ENCODE measurements at regions not wholly inside any gene's neighbourhood (a gene's known extent, or its start where the extent isn't known, plus 50 kb on each side); places are given as distances from the start of the nearest gene placed in this dataset.

DNA sequence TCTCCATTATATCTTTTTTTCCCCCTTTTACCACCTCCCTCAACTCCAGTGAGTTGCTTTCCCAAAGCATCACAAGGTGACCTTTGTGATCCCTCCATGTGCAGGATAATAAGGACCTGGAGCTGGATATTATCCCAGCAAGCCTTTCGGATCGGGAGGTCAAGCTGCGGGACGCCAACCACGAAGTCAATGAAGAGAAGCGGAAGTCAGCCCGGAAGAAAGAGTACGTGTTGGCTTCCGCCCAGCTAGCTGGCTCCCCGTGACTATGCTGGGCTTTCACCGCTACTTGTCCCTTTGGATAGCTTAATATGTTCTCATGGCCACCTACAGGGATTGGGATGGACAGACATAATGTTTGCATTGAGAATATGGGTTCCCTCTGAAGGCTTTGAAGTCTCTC lies 273.7 kb upstream of the UMPS start:
- Histone ChIP-seq H3K27ac (ENCODE audit: low read depth, low read length) (no peak overlapping the region), H3K4me1 (ENCODE audit: control insufficient read depth, insufficient read depth, low read length) (no peaks in the 10 kb centered on the region), H3K4me3 (ENCODE audit: low read depth, low read length) (no peak overlapping the region), H3K36me3 (ENCODE audit: control insufficient read depth, insufficient read depth, low read length) (no peaks in the 10 kb centered on the region), H3K9me3 (ENCODE audit: control insufficient read depth, insufficient read depth, low read length) (no peaks in the 10 kb centered on the region), H3K27me3 (ENCODE audit: control insufficient read depth, insufficient read depth, low read length) (no peaks in the 10 kb centered on the region)
- peak in 1 of 6 donors; percentile 28 for DNase-seq (ENCODE audit: low read depth in 4 of 6, low spot score in 6 of 6)
- 75% methylated on average over 10 of the region's 11 CpGs for WGBS (ENCODE audit: insufficient coverage)

DNA sequence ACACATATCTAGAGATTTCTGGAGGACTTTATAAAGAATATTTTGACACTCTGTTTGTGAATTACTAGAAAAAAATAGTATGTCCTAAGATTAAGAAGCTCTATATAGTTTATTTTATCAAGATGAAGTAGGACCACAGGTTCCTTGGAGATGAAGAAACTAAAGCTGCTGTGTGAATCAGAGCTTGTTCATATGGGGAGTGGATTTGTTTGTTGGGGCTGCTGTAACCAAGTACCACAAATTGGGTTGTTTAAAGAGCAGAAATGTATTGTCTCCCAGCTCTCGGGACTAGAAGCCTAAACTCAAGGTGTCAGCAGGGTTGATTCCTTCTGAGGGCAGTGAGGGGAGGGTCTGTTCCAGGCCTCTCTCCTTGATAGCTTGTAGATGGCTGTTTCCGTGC lies 270.6 kb upstream of the UMPS start:
- WGBS (ENCODE audit: insufficient coverage), result 64% methylated on average over 1 of the region's 2 CpGs
- Histone ChIP-seq H3K9me3 (ENCODE audit: control insufficient read depth, insufficient read depth, low read length) (no peaks in the 10 kb centered on the region), H3K27ac (ENCODE audit: low read depth, low read length) (no peak overlapping the region), H3K36me3 (ENCODE audit: control insufficient read depth, insufficient read depth, low read length) (no peaks in the 10 kb centered on the region), H3K4me3 (ENCODE audit: low read depth, low read length) (no peak overlapping the region), H3K27me3 (ENCODE audit: control insufficient read depth, insufficient read depth, low read length) (no peaks in the 10 kb centered on the region), H3K4me1 (ENCODE audit: control insufficient read depth, insufficient read depth, low read length) (no peaks in the 10 kb centered on the region)
- DNase-seq (ENCODE audit: low read depth in 4 of 6, low spot score in 6 of 6), result no peak

DNA sequence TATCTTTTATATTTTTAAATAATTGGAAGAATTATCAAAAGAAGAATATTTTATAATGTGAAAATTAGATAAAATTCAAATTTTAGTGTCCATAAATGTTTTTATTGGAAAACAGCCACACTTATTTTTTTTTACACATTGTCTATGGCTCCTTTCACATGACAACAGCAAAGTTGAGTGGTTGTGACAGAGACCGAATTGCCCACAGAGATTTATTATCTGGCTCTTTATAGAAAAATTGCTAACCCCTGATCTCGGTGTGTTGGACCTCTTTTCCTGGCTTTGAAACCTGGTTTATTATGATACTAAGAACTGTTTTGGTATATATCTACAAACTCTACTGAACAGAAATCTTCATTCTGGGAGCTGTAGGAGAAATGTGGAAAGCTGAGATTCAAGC lies 269.1 kb upstream of the UMPS start:
- no CpG with 5 or more reads among the region's 2 CpGs for WGBS (ENCODE audit: insufficient coverage)
- no peaks in the 10 kb centered on the region for H3K9me3 ChIP-seq (ENCODE audit: control insufficient read depth, insufficient read depth, low read length)
- H3K36me3 ChIP-seq (ENCODE audit: control insufficient read depth, insufficient read depth, low read length), result no peaks in the 10 kb centered on the region
- no peaks in the 10 kb centered on the region for H3K4me1 ChIP-seq (ENCODE audit: control insufficient read depth, insufficient read depth, low read length)
- DNase-seq (ENCODE audit: low read depth in 4 of 6, low spot score in 6 of 6), result no peak
- H3K4me3 ChIP-seq (ENCODE audit: low read depth, low read length), result no peak overlapping the region
- H3K27me3 ChIP-seq (ENCODE audit: control insufficient read depth, insufficient read depth, low read length), result no peaks in the 10 kb centered on the region
- H3K27ac ChIP-seq (ENCODE audit: low read depth, low read length), result no peak overlapping the region

DNA sequence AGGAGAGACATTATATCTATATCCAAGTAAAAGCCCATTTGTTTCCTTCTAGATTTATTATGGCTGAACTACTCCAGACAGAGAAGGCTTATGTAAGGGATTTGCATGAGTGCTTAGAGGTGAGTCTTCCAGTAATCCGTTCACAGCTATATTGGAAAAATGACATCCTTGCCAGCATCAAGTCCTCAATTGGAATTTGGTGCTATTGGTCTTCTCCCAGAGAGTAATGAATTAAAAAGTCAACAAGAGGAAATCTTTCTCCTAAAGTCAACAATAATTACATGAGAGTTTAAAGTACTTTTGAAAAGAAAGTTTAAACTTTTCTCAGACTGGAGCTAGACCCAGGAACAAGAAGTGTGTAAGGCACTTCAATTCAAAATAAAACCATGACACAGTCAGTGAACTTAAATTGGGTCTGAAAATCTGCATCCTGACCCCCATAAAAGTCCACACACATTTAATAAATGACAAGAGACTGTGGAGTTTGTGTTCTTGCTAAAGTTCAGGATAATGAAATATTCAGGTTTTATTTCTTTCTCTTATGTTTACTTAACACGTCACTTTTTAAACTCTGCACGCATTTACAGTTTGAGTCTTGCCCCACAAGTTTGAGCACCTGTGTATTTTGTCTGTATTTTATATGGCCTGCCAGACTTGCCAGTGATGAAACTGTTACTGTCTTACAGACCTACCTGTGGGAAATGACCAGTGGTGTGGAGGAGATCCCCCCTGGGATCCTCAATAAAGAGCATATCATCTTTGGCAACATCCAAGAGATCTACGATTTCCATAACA lies 268.2 kb upstream of the UMPS start:
- Histone ChIP-seq H3K27me3 (ENCODE audit: control insufficient read depth, insufficient read depth, low read length) (no peaks in the 10 kb centered on the region), H3K9me3 (ENCODE audit: control insufficient read depth, insufficient read depth, low read length) (no peaks in the 10 kb centered on the region), H3K4me1 (ENCODE audit: control insufficient read depth, insufficient read depth, low read length) (no peaks in the 10 kb centered on the region), H3K27ac (ENCODE audit: low read depth, low read length) (no peak overlapping the region), H3K36me3 (ENCODE audit: control insufficient read depth, insufficient read depth, low read length) (no peaks in the 10 kb centered on the region), H3K4me3 (ENCODE audit: low read depth, low read length) (no peak overlapping the region)
- WGBS (ENCODE audit: insufficient coverage), result 100% methylated on average over 1 of the region's 4 CpGs
- no peak for DNase-seq (ENCODE audit: low read depth in 4 of 6, low spot score in 6 of 6)

DNA sequence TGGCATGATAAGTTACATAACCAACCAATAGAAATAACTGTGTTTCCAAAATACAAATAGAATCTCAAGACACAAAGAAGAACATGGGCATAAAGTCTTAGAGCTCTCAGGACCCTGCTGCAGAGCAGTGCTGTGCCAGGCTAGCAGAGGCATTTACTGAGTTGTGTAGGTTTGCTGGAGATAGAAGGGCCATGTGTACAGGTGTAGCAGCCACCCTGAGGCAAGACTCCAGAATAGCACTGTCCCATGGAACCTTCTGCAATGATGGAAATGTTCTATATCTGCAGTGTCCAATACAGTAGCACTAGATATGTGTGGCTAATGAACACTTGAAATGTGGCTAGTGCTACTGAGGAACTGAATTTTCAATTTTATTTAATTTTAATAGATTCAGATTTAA lies 267.0 kb upstream of the UMPS start:
- H3K27me3 ChIP-seq (ENCODE audit: control insufficient read depth, insufficient read depth, low read length), result no peaks in the 10 kb centered on the region
- DNase-seq (ENCODE audit: low read depth in 4 of 6, low spot score in 6 of 6), result no peak

DNA sequence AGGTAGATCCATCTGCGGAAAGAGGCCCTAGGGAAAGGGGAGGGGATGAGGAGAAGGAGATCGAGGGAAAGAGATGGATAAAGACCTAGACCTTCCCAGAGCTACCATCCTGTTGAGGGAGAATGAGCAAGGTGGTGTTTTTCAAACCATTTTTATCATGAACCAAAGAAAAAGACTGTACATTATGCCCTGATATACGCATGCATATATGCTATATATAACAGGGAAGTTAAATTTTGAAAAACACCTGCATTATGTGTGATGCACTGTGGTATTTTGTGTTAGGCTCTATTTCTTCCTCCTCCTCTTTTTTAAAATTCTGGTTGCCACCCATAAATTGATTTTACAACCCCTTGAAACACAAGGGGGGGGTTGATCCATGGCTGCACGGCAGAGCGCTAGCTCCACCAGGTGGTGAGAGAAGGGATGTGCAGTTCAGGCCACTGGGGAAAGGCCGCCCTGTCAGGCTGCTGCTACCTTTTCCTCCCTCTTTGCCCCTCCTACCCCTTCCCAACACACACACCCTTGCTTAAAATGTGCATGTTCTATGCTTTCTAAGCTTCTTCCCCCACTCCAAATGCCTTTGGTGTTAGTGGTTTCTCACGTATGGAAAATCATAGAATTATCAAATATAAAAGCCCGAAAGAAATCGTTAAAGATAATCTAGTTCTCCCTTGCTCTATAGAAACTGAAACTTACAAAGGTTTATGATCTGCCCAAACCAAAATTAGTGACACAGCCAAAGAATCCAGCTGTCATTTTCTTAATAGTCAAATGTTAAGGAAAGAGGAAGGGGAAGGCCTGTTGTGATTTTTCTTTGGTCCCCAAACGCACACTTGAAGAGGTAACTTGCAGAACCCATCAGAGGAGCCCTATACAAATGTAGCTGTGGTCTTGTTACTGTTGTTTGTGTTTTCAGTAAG lies 262.0 kb upstream of the UMPS start:
- H3K27me3 ChIP-seq (ENCODE audit: control insufficient read depth, insufficient read depth, low read length), result no peaks in the 10 kb centered on the region
- H3K36me3 ChIP-seq (ENCODE audit: control insufficient read depth, insufficient read depth, low read length), result no peaks in the 10 kb centered on the region
- 80% methylated on average over 1 of the region's 10 CpGs for whole genome bisulfite sequencing (ENCODE audit: insufficient coverage)
- no peak overlapping the region for H3K27ac ChIP-seq (ENCODE audit: low read depth, low read length)
- DNase-seq (ENCODE audit: low read depth in 4 of 6, low spot score in 6 of 6), result peak in 5 of 6 donors; percentile 20 to 86 (median 35)
- H3K9me3 ChIP-seq (ENCODE audit: control insufficient read depth, insufficient read depth, low read length), result no peaks in the 10 kb centered on the region
- H3K4me3 ChIP-seq (ENCODE audit: low read depth, low read length), result no peak overlapping the region
- H3K4me1 ChIP-seq (ENCODE audit: control insufficient read depth, insufficient read depth, low read length), result no peaks in the 10 kb centered on the region

More for the DNA sequence above, 267.0 kb upstream of the UMPS start:
- no peak overlapping the region for H3K4me3 ChIP-seq (ENCODE audit: low read depth, low read length)
- no peaks in the 10 kb centered on the region for H3K9me3 ChIP-seq (ENCODE audit: control insufficient read depth, insufficient read depth, low read length)
- no peak overlapping the region for H3K27ac ChIP-seq (ENCODE audit: low read depth, low read length)
- H3K4me1 ChIP-seq (ENCODE audit: control insufficient read depth, insufficient read depth, low read length), result no peaks in the 10 kb centered on the region
- H3K36me3 ChIP-seq (ENCODE audit: control insufficient read depth, insufficient read depth, low read length), result no peaks in the 10 kb centered on the region

DNA sequence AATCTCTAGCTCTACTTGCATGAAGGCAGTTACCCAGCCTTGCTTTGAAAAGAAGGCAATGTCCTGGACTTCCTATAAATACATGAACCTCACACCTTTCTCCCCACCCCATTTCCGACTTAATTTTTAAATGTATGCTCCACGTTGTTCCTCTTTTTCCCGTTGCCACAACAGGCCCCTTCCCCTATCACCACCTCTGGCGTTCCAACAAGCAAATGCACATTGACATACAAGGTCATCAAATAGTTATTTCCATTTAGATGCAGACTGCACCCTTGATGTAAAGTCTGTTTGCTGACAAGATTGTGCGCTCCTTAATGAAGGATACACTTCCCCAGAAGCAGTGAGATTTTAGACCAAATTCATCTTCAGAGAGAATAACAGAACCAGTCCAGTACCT lies 260.7 kb upstream of the UMPS start:
- Histone ChIP-seq H3K36me3 (ENCODE audit: control insufficient read depth, insufficient read depth, low read length) (no peaks in the 10 kb centered on the region), H3K9me3 (ENCODE audit: control insufficient read depth, insufficient read depth, low read length) (no peaks in the 10 kb centered on the region), H3K4me3 (ENCODE audit: low read depth, low read length) (no peak overlapping the region), H3K27ac (ENCODE audit: low read depth, low read length) (no peak overlapping the region), H3K27me3 (ENCODE audit: control insufficient read depth, insufficient read depth, low read length) (no peaks in the 10 kb centered on the region), H3K4me1 (ENCODE audit: control insufficient read depth, insufficient read depth, low read length) (no peaks in the 10 kb centered on the region)
- 78% methylated on average over 3 of the region's 5 CpGs for WGBS (ENCODE audit: insufficient coverage)
- no peak for DNase-seq (ENCODE audit: low read depth in 4 of 6, low spot score in 6 of 6)

DNA sequence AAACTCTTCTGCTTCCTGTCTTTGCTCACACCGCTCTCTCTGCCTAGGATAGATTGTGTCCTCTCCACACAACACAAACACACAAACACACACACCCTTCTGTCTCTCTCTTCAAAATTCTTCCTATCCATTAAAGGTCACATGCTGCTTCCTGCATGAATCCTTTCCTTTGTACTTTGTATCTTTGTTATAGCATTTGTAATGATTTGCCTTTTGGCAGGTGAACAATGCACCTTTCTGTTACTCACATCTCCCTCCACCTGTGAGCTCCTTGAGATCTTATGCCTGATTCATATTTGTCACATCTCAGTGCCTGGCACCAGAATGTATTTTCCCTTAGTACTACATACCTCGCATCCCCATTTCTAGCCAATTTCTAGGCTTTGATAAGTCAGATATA lies 251.4 kb upstream of the UMPS start:
- Histone ChIP-seq H3K27me3 (ENCODE audit: control insufficient read depth, insufficient read depth, low read length) (no peaks in the 10 kb centered on the region), H3K27ac (ENCODE audit: low read depth, low read length) (no peak overlapping the region), H3K4me3 (ENCODE audit: low read depth, low read length) (no peak overlapping the region), H3K36me3 (ENCODE audit: control insufficient read depth, insufficient read depth, low read length) (peaks cover 13% of the 10 kb centered on the region), H3K4me1 (ENCODE audit: control insufficient read depth, insufficient read depth, low read length) (no peaks in the 10 kb centered on the region), H3K9me3 (ENCODE audit: control insufficient read depth, insufficient read depth, low read length) (no peaks in the 10 kb centered on the region)
- DNase-seq (ENCODE audit: low read depth in 4 of 6, low spot score in 6 of 6), result no peak
- 91% methylated on average over 1 of the region's 2 CpGs for WGBS (ENCODE audit: insufficient coverage)

DNA sequence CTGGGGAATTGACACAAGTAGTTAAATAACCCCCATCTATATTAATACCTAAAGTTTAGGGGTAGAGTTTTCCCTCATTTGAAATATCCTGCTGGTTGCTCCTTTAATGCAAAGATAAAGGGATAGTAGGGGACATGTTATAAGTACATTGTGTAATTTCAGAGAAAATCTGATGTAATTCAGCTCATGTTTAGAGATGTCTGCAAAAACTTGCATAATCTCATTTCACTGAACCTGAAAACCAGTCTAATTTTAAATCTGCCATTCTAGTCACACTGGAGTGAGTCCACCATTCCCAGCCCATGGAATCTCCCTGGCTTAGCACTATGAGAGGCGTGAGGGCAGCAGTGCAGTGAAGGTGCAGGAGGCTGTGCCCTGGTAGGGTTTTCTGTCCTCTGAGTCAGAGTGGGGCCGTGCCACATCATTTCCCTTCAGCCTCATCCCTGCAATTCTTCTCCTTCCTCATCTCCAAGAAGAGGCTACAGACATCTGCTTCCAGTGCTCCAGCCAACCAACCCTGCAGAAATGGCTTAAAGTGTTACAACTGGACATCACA lies 246.3 kb upstream of the UMPS start:
- H3K4me3 ChIP-seq (ENCODE audit: low read depth, low read length), result no peak overlapping the region
- DNase-seq (ENCODE audit: low read depth in 4 of 6, low spot score in 6 of 6), result no peak
- no peaks in the 10 kb centered on the region for H3K27me3 ChIP-seq (ENCODE audit: control insufficient read depth, insufficient read depth, low read length)
- no peaks in the 10 kb centered on the region for H3K4me1 ChIP-seq (ENCODE audit: control insufficient read depth, insufficient read depth, low read length)
- no CpG with 5 or more reads among the region's 2 CpGs for WGBS (ENCODE audit: insufficient coverage)
- peaks cover 27% of the 10 kb centered on the region for H3K36me3 ChIP-seq (ENCODE audit: control insufficient read depth, insufficient read depth, low read length)
- H3K27ac ChIP-seq (ENCODE audit: low read depth, low read length), result no peak overlapping the region
- H3K9me3 ChIP-seq (ENCODE audit: control insufficient read depth, insufficient read depth, low read length), result no peaks in the 10 kb centered on the region
